Effector memory CD8-positive, alpha-beta T cell (primary cell): ENCODE measurements at regions not wholly inside any gene's neighbourhood (a gene's known extent, or its start where the extent isn't known, plus 50 kb on each side); places are given as distances from the start of the nearest gene placed in this dataset.

ENCODE experiments used
- ATAC-seq: fragments of 150-1000 bp; cut with Tn5 transposase; replicated peaks from 2 replicates; pipeline ENCODE4 v1.10.0; 2021; ENCODE audit warnings: mild to moderate bottlenecking, moderate library complexity
- DNase-seq, 3 experiments: peaks; one replicate each; pipeline ENCODE4 v3.0.0; 2021
- H3K27ac Mint-ChIP-seq, 2 donors: one replicate each; pipeline ENCODE4 v1.8.0; 2022; ENCODE audit warnings: mild to moderate bottlenecking in 2 of 2, mixed read lengths in 2 of 2, moderate library complexity in 2 of 2
- H3K27me3 Mint-ChIP-seq, 2 donors: one replicate each; pipeline ENCODE4 v1.8.0; 2022; ENCODE audit warnings: mixed read lengths in 2 of 2
- H3K36me3 Mint-ChIP-seq: one replicate; pipeline ENCODE4 v1.8.0; 2022; ENCODE audit warnings: mild to moderate bottlenecking, moderate library complexity, mixed read lengths; ENCODE audit not compliant: insufficient read depth
- H3K4me1 Mint-ChIP-seq, 2 donors: one replicate each; pipeline ENCODE4 v1.8.0; 2022; ENCODE audit warnings: low read depth in 2 of 2, mixed read lengths in 2 of 2
- H3K4me3 Mint-ChIP-seq, 2 donors: one replicate each; pipeline ENCODE4 v1.8.0; 2022; ENCODE audit warnings: mild to moderate bottlenecking in 2 of 2, mixed read lengths in 2 of 2, moderate library complexity in 2 of 2
- H3K9me3 Mint-ChIP-seq, 2 donors: one replicate each; pipeline ENCODE4 v1.8.0; 2022; ENCODE audit warnings: mixed read lengths in 2 of 2

GRCh38 chr4:170336238-170336775 lies 246.6 kb upstream of the AADAT start:
- Mint-ChIP-seq H3K4me3 (no peak overlapping the region), H3K9me3 (peaks cover 7 to 15% of the 10 kb centered on the region in 2 donors), H3K36me3 (no peaks in the 10 kb centered on the region), H3K27me3 (no peaks in the 10 kb centered on the region), H3K27ac (no peak overlapping the region), H3K4me1 (no peaks in the 10 kb centered on the region)
- DNase-seq (no peak), ATAC-seq (no peak)

- DNase-seq = no peak
- no peaks in the 10 kb centered on the region for H3K27me3 Mint-ChIP-seq
- no peak overlapping the region for H3K27ac Mint-ChIP-seq
- H3K4me1 Mint-ChIP-seq = no peaks in the 10 kb centered on the region
- H3K4me3 Mint-ChIP-seq = no peak overlapping the region
- no peaks in the 10 kb centered on the region for H3K36me3 Mint-ChIP-seq
- peaks cover 5 to 12% of the 10 kb centered on the region in 2 donors for H3K9me3 Mint-ChIP-seq
- no peak for ATAC-seq
Observed at GRCh38 chr4:170325599-170325998, 235.8 kb upstream of the AADAT start.

- no peaks in the 10 kb centered on the region for H3K27me3 Mint-ChIP-seq
Observed at GRCh38 chr4:170323623-170324022, 233.9 kb upstream of the AADAT start.

GRCh38 chr4:170307182-170307581 lies 217.4 kb upstream of the AADAT start:
- Mint-ChIP-seq H3K27ac (no peak overlapping the region), H3K36me3 (no peaks in the 10 kb centered on the region)

More at GRCh38 chr4:170323623-170324022, 233.9 kb upstream of the AADAT start:
- no peaks in the 10 kb centered on the region for H3K4me1 Mint-ChIP-seq
- no peak overlapping the region for H3K4me3 Mint-ChIP-seq
- H3K36me3 Mint-ChIP-seq = no peaks in the 10 kb centered on the region
- DNase-seq (no peak), ATAC-seq (no peak)
- peaks cover 4 to 12% of the 10 kb centered on the region in 2 donors for H3K9me3 Mint-ChIP-seq
- H3K27ac Mint-ChIP-seq = no peak overlapping the region

GRCh38 chr4:170306208-170306607 lies 216.5 kb upstream of the AADAT start:
- DNase-seq = no peak
- peaks cover 0 to 7% of the 10 kb centered on the region in 2 donors for H3K9me3 Mint-ChIP-seq
- H3K4me1 Mint-ChIP-seq = no peaks in the 10 kb centered on the region
- no peak overlapping the region for H3K4me3 Mint-ChIP-seq
- H3K27ac Mint-ChIP-seq = no peak overlapping the region
- no peaks in the 10 kb centered on the region for H3K36me3 Mint-ChIP-seq
- no peak for ATAC-seq
- H3K27me3 Mint-ChIP-seq = no peaks in the 10 kb centered on the region

More at GRCh38 chr4:170307182-170307581, 217.4 kb upstream of the AADAT start:
- ATAC-seq (no peak), DNase-seq (no peak)
- Mint-ChIP-seq H3K4me1 (no peaks in the 10 kb centered on the region), H3K9me3 (peaks cover 0 to 10% of the 10 kb centered on the region in 2 donors), H3K4me3 (no peak overlapping the region), H3K27me3 (no peaks in the 10 kb centered on the region)

- Mint-ChIP-seq H3K9me3 (peaks cover 0 to 7% of the 10 kb centered on the region in 2 donors), H3K27ac (no peak overlapping the region), H3K36me3 (no peaks in the 10 kb centered on the region), H3K4me3 (no peak overlapping the region), H3K4me1 (no peaks in the 10 kb centered on the region), H3K27me3 (no peaks in the 10 kb centered on the region)
- DNase-seq = no peak
- no peak for ATAC-seq
Observed at GRCh38 chr4:170305627-170306026, 215.9 kb upstream of the AADAT start.

GRCh38 chr4:170281027-170281426 lies 191.3 kb upstream of the AADAT start:
- H3K9me3 Mint-ChIP-seq = peaks cover 0 to 9% of the 10 kb centered on the region in 2 donors
- no peak overlapping the region for H3K4me3 Mint-ChIP-seq
- H3K36me3 Mint-ChIP-seq = no peaks in the 10 kb centered on the region
- H3K27me3 Mint-ChIP-seq = no peaks in the 10 kb centered on the region
- no peaks in the 10 kb centered on the region for H3K4me1 Mint-ChIP-seq
- ATAC-seq (no peak), DNase-seq (no peak)
- H3K27ac Mint-ChIP-seq = no peak overlapping the region

- H3K27ac Mint-ChIP-seq = no peak overlapping the region
- no peaks in the 10 kb centered on the region for H3K4me1 Mint-ChIP-seq
- H3K27me3 Mint-ChIP-seq = no peaks in the 10 kb centered on the region
- ATAC-seq (no peak), DNase-seq (no peak)
- peaks cover 0 to 7% of the 10 kb centered on the region in 2 donors for H3K9me3 Mint-ChIP-seq
- H3K4me3 Mint-ChIP-seq = no peak overlapping the region
- H3K36me3 Mint-ChIP-seq = no peaks in the 10 kb centered on the region
Observed at GRCh38 chr4:170278460-170278859, 188.7 kb upstream of the AADAT start.

GRCh38 chr4:170274616-170275015 lies 184.9 kb upstream of the AADAT start:
- DNase-seq (no peak), ATAC-seq (no peak)
- peaks cover 0 to 2% of the 10 kb centered on the region in 2 donors for H3K9me3 Mint-ChIP-seq
- no peaks in the 10 kb centered on the region for H3K36me3 Mint-ChIP-seq
- no peaks in the 10 kb centered on the region for H3K27me3 Mint-ChIP-seq
- no peaks in the 10 kb centered on the region for H3K4me1 Mint-ChIP-seq
- H3K4me3 Mint-ChIP-seq = no peak overlapping the region
- H3K27ac Mint-ChIP-seq = no peak overlapping the region

- peaks cover 0 to 3% of the 10 kb centered on the region in 2 donors for H3K9me3 Mint-ChIP-seq
- DNase-seq (no peak), ATAC-seq (no peak)
- H3K4me1 Mint-ChIP-seq = no peaks in the 10 kb centered on the region
- H3K27ac Mint-ChIP-seq = no peak overlapping the region
- no peaks in the 10 kb centered on the region for H3K36me3 Mint-ChIP-seq
- H3K27me3 Mint-ChIP-seq = no peaks in the 10 kb centered on the region
- no peak overlapping the region for H3K4me3 Mint-ChIP-seq
Observed at GRCh38 chr4:170272959-170273358, 183.2 kb upstream of the AADAT start.

GRCh38 chr4:170271723-170272122 lies 182.0 kb upstream of the AADAT start:
- Mint-ChIP-seq H3K9me3 (peaks cover 0 to 3% of the 10 kb centered on the region in 2 donors), H3K4me1 (no peaks in the 10 kb centered on the region), H3K27me3 (no peaks in the 10 kb centered on the region), H3K36me3 (no peaks in the 10 kb centered on the region), H3K4me3 (no peak overlapping the region), H3K27ac (no peak overlapping the region)
- ATAC-seq (no peak), DNase-seq (no peak)

GRCh38 chr4:170270628-170271027 lies 180.9 kb upstream of the AADAT start:
- DNase-seq (no peak), ATAC-seq (no peak)
- H3K4me3 Mint-ChIP-seq = no peak overlapping the region
- peaks cover 0 to 5% of the 10 kb centered on the region in 2 donors for H3K9me3 Mint-ChIP-seq
- H3K4me1 Mint-ChIP-seq = no peaks in the 10 kb centered on the region
- no peaks in the 10 kb centered on the region for H3K27me3 Mint-ChIP-seq
- no peak overlapping the region for H3K27ac Mint-ChIP-seq
- no peaks in the 10 kb centered on the region for H3K36me3 Mint-ChIP-seq

GRCh38 chr4:170269950-170270349 lies 180.2 kb upstream of the AADAT start:
- Mint-ChIP-seq H3K4me3 (no peak overlapping the region), H3K27ac (no peak overlapping the region), H3K27me3 (no peaks in the 10 kb centered on the region), H3K9me3 (peaks cover 0 to 5% of the 10 kb centered on the region in 2 donors), H3K4me1 (no peaks in the 10 kb centered on the region), H3K36me3 (no peaks in the 10 kb centered on the region)
- no peak for ATAC-seq
- DNase-seq = no peak

- ATAC-seq (no peak), DNase-seq (no peak)
- no peaks in the 10 kb centered on the region for H3K36me3 Mint-ChIP-seq
Observed at GRCh38 chr4:170259631-170260153, 169.9 kb upstream of the AADAT start.

More at GRCh38 chr4:170259631-170260153, 169.9 kb upstream of the AADAT start:
- Mint-ChIP-seq H3K4me1 (no peaks in the 10 kb centered on the region), H3K27ac (no peak overlapping the region), H3K4me3 (no peak overlapping the region), H3K9me3 (peaks cover 0 to 3% of the 10 kb centered on the region in 2 donors), H3K27me3 (no peaks in the 10 kb centered on the region)
